ENCODE measurements at regions not wholly inside any gene's neighbourhood (a gene's known extent, or its start where the extent isn't known, plus 50 kb on each side); places are given as distances from the start of the nearest gene placed in this dataset.
"Not testable (repeated sequence)": the region's sequence is repeated elsewhere in the genome, so short reads cannot be mapped to it uniquely, and the experiment has no call there.

GRCh38 chr20:33933469-33933909 lies 60.2 kb upstream of the RALY start:
- Histone ChIP-seq H3K9me3 (ENCODE audit: severe bottlenecking) (no peaks in the 10 kb centered on the region), H3K36me3 (no peaks in the 10 kb centered on the region), H3K4me3 (ENCODE audit: low read depth, low read length) (no peak overlapping the region), H3K27me3 (ENCODE audit: insufficient read depth, low read depth, severe bottlenecking) (no peaks in the 10 kb centered on the region), H3K27ac (no peak overlapping the region)
- TF ChIP-seq CTCF (IDR thresholded peaks at IDR 0.05; ENCODE audit: low read depth, low read length), result peak; percentile 59
- peak; percentile 54 for DNase-seq

GRCh38 chr20:33936656-33937055 lies 57.1 kb upstream of the RALY start:
- no peaks in the 10 kb centered on the region for H3K27me3 ChIP-seq (ENCODE audit: insufficient read depth, low read depth, severe bottlenecking)
- TF ChIP-seq CTCF (IDR thresholded peaks at IDR 0.05; ENCODE audit: low read depth, low read length), result no peak
- DNase-seq, result no peak

GRCh38 chr20:33939031-33939430 lies 54.7 kb upstream of the RALY start:
- H3K27me3 ChIP-seq (ENCODE audit: insufficient read depth, low read depth, severe bottlenecking); H3K36me3 ChIP-seq; H3K9me3 ChIP-seq (ENCODE audit: severe bottlenecking); H3K27ac ChIP-seq; H3K4me3 ChIP-seq (ENCODE audit: low read depth, low read length): not testable (repeated sequence)
- DNase-seq, result peak; percentile 27

More at GRCh38 chr20:33936656-33937055, 57.1 kb upstream of the RALY start:
- H3K36me3 ChIP-seq, result no peaks in the 10 kb centered on the region
- no peak overlapping the region for H3K27ac ChIP-seq
- no peak overlapping the region for H3K4me3 ChIP-seq (ENCODE audit: low read depth, low read length)
- H3K9me3 ChIP-seq (ENCODE audit: severe bottlenecking), result no peaks in the 10 kb centered on the region

DNA sequence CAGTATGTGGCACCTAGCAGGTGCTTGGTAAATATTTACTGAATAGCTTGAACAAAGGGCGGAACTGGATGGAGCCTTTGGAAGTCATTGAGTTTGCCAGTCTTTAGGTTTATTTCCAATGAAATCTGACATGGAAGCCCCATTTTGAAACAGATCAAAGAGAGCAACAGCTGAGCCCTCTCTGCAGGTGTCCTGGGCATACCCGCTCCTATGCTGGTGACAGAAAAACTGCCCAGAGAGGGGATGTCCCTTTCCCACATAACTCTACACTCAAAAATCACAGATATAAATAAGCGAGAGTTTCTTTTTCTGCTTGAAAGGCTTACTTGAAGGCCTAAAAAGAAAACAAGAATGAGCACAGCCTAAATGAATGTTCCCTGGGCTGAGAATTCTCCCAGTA lies 53.0 kb upstream of the RALY start:
- DNase-seq, result no peak
- TF ChIP-seq CTCF (IDR thresholded peaks at IDR 0.05; ENCODE audit: low read depth, low read length), result no peak
- Histone ChIP-seq H3K4me3 (ENCODE audit: low read depth, low read length) (no peak overlapping the region), H3K27ac (no peak overlapping the region), H3K27me3 (ENCODE audit: insufficient read depth, low read depth, severe bottlenecking) (no peaks in the 10 kb centered on the region), H3K36me3 (no peaks in the 10 kb centered on the region), H3K9me3 (ENCODE audit: severe bottlenecking) (no peaks in the 10 kb centered on the region)

Data from WERI-Rb-1 (cell line).